Endothelial cell of umbilical vein (primary cell): ENCODE measurements at regions not wholly inside any gene's neighbourhood (a gene's known extent, or its start where the extent isn't known, plus 50 kb on each side); places are given as distances from the start of the nearest gene placed in this dataset.

Experiments
- BruUV-seq: library from RNA; stranded (reverse); fragments of 400-500 nt; replicated peaks from 2 replicates; lab custom pipeline; 2021; lab: Mats Ljungman, UMichigan
- CTCF ChIA-PET: fragments of 300-600, 350-600 bp; sonication (Branson Sonifier 250); formaldehyde crosslinking; loops from one replicate; lab custom pipeline; 2021; ENCODE audit warnings: antibody characterized with exemption, inconsistent platforms; lab: Charles Lee
- POLR2A ChIA-PET: fragments of 300-600, 350-600 bp; sonication (Branson Sonifier 250); formaldehyde crosslinking; loops from one replicate; lab custom pipeline; 2021; ENCODE audit warnings: antibody characterized with exemption, inconsistent platforms; lab: Charles Lee
- DNase-seq: peaks from one replicate; pipeline ENCODE4 v3.0.0-alpha.2; 2011; ENCODE audit warnings: low read depth, low spot score
- FAIRE-seq: peaks from 2 replicates; lab custom pipeline; 2011; peaks lifted over from hg19 to GRCh38; lab: Jason Lieb, UNC
- H2AFZ ChIP-seq: 2 replicates; pipeline ENCODE4 v1.6.0; 2012; ENCODE audit warnings: low read depth, low read length, control low read depth, inconsistent platforms
- H3K27ac ChIP-seq: 2 replicates; pipeline ENCODE4 v1.5.1; 2011; ENCODE audit warnings: low read depth, mild to moderate bottlenecking, control low read depth, low read length, moderate library complexity; ENCODE audit not compliant: insufficient read depth
- H3K27me3 ChIP-seq, 2 experiments: 2 replicates each; pipeline versions ENCODE4 v1.6.0 to v1.6.1; 2011; ENCODE audit warnings: low read length in 2 of 2, mixed read lengths in 1 of 2; ENCODE audit not compliant: control insufficient read depth in 2 of 2, insufficient read depth in 2 of 2
- H3K36me3 ChIP-seq, 2 experiments: 2 replicates in 1 of 2; 3 replicates in 1 of 2; pipeline ENCODE4 v1.5.1; 2011; ENCODE audit warnings: low read length in 2 of 2, mild to moderate bottlenecking in 1 of 2, moderate library complexity in 1 of 2; ENCODE audit not compliant: control insufficient read depth in 2 of 2, insufficient read depth in 2 of 2; ENCODE audit errors: extremely low read depth in 1 of 2
- H3K4me1 ChIP-seq: 3 replicates; pipeline ENCODE4 v1.5.1; 2011; ENCODE audit warnings: mild to moderate bottlenecking, low read length; ENCODE audit not compliant: control insufficient read depth, insufficient read depth; ENCODE audit errors: extremely low read depth
- H3K4me2 ChIP-seq: 2 replicates; pipeline ENCODE4 v1.6.1; 2011; ENCODE audit warnings: low read length, control low read depth, mixed read lengths; ENCODE audit not compliant: insufficient read depth
- H3K4me3 ChIP-seq, 3 experiments: fragments of 200-600 bp in 1 of 3; sonication (generic), shearing (Covaris generic) in 1 of 3; replicated peaks in 1 of 3; 2 replicates each; pipeline ENCODE4 v1.5.1; 2011 to 2016; ENCODE audit warnings: control low read depth in 3 of 3, low read length in 3 of 3, mild to moderate bottlenecking in 2 of 3, inconsistent platforms in 1 of 3, low read depth in 1 of 3, moderate library complexity in 1 of 3; ENCODE audit not compliant: insufficient read depth in 1 of 3
- H3K79me2 ChIP-seq: 2 replicates; pipeline ENCODE4 v1.6.0; 2012; ENCODE audit warnings: low read length, inconsistent platforms; ENCODE audit not compliant: control insufficient read depth, insufficient read depth
- H3K9ac ChIP-seq: replicated peaks from 2 replicates; pipeline ENCODE3; 2011; ENCODE audit warnings: low read length, control low read depth; ENCODE audit not compliant: insufficient read depth; ENCODE audit errors: extremely low read depth
- H3K9me1 ChIP-seq: replicated peaks from 3 replicates; pipeline ENCODE4 v1.6.0; 2011; ENCODE audit warnings: mild to moderate bottlenecking, low read length; ENCODE audit not compliant: control insufficient read depth, insufficient read depth; ENCODE audit errors: extremely low read depth
- H3K9me3 ChIP-seq: replicated peaks from 2 replicates; pipeline ENCODE4 v1.5.1; 2012; ENCODE audit warnings: low read length, inconsistent platforms; ENCODE audit not compliant: control insufficient read depth, insufficient read depth
- H4K20me1 ChIP-seq: replicated peaks from 2 replicates; pipeline ENCODE3; 2011; ENCODE audit warnings: mild to moderate bottlenecking, low read length; ENCODE audit not compliant: control insufficient read depth, insufficient read depth; ENCODE audit errors: extremely low read depth
- EZH2 ChIP-seq: IDR thresholded peaks from 2 replicates; pipeline ENCODE4 v1.6.1; 2012; ENCODE audit warnings: borderline replicate concordance, low read depth, mild to moderate bottlenecking, moderate library complexity, low read length, inconsistent platforms; ENCODE audit not compliant: severe bottlenecking
- FOS ChIP-seq: IDR thresholded peaks from 2 replicates; pipeline ENCODE4 v1.6.1; 2011; ENCODE audit warnings: mild to moderate bottlenecking, low read length, moderate library complexity, borderline replicate concordance; ENCODE audit not compliant: insufficient read depth
- GATA2 ChIP-seq: IDR thresholded peaks from 2 replicates; pipeline ENCODE4 v1.7.0; 2011; ENCODE audit warnings: low read depth, mild to moderate bottlenecking, moderate library complexity, mixed read lengths, low read length; ENCODE audit not compliant: insufficient read length, insufficient read depth
- JUN ChIP-seq: IDR thresholded peaks from 2 replicates; pipeline ENCODE4 v1.6.1; 2011; ENCODE audit warnings: borderline replicate concordance, low read depth; ENCODE audit not compliant: insufficient read length, insufficient read depth
- MAX ChIP-seq: IDR thresholded peaks from 2 replicates; pipeline ENCODE4 v1.6.1; 2011; ENCODE audit not compliant: insufficient read depth, insufficient read length
- MYC ChIP-seq: IDR thresholded peaks from one replicate; pipeline ENCODE4 v1.6.1; 2011; ENCODE audit warnings: mild to moderate bottlenecking, low read depth, low read length
- POLR2A ChIP-seq: IDR thresholded peaks from 2 replicates; pipeline ENCODE4 v1.6.1; 2012; ENCODE audit warnings: low read depth, mild to moderate bottlenecking, control low read depth, low read length
- POLR2AphosphoS5 ChIP-seq: IDR thresholded peaks from 2 replicates; pipeline ENCODE4 v1.6.1; 2012; ENCODE audit warnings: low read depth, mild to moderate bottlenecking, control low read depth, low read length, moderate library complexity; ENCODE audit not compliant: insufficient read depth
- dilution Hi-C: fragments of 300-500 bp; cut with MboI; formaldehyde crosslinking; loops from one replicate; pipeline ENCODE4 v1.15.0; 2019; ENCODE audit warnings: low sequenced_read_pairs; ENCODE audit not compliant: extremely low pct_ligation_motif_present
- intact Hi-C: fragments of 100-400 bp; cut with micrococcal nuclease; formaldehyde crosslinking; loops from one replicate; pipeline ENCODE4 v1.10.0; 2022

DNA sequence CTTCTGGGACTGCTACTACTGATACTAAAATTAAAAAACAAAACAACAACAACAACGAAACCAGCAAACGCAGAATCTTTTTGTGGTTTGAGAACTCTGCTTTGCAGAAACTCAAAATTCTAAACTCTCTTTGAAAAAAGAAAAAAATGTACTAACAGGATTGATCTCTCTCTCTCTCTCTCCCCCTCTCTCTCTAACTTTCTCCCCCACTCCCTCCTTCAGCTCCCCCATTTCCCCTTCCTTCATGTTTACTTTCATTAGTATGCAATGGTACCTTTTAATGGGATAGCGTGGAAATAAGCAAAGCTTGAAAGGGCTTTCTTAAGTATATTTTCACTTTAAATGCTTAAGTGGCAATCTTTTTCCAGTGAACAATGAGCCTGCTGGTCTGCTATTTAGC is 562.6 kb upstream of the ADGRL2 start:
- DNase-seq (no peak), FAIRE-seq (no peak)
- Histone ChIP-seq H3K27me3 (no peaks in the 10 kb centered on the region), H3K79me2 (no peaks in the 10 kb centered on the region), H3K4me1 (no peaks in the 10 kb centered on the region), H3K9me1 (no peaks in the 10 kb centered on the region), H3K9ac (no peak overlapping the region), H3K27ac (no peak overlapping the region), H3K4me3 (peak overlapping the region in 1 of 3 experiments; percentile 52), H4K20me1 (no peaks in the 10 kb centered on the region), H2AFZ (no peak overlapping the region), H3K9me3 (no peaks in the 10 kb centered on the region), H3K4me2 (peak overlapping the region; percentile 69), H3K36me3 (no peaks in the 10 kb centered on the region)
- dilution Hi-C loops (no loop called here), intact Hi-C loops (no loop called here)
- no peak for TF ChIP-seq MAX
- TF ChIP-seq FOS, result no peak
- TF ChIP-seq MYC, result no peak
- TF ChIP-seq POLR2AphosphoS5, result no peak
- no peak for TF ChIP-seq EZH2
- TF ChIP-seq GATA2, result no peak
- TF ChIP-seq POLR2A, result no peak
- TF ChIP-seq JUN, result no peak
- POLR2A ChIA-PET, result no interaction called here
- CTCF ChIA-PET, result interaction anchor here (1.2 kb wide), 1 partner anchor 27 kb away, joined by 3 read pairs; no protein-coding TSS in a partner anchor
- no TSS peak for BruUV-seq
